ENCODE measurements at regions not wholly inside any gene's neighbourhood (a gene's known extent, or its start where the extent isn't known, plus 50 kb on each side); places are given as distances from the start of the nearest gene placed in this dataset.

DNA sequence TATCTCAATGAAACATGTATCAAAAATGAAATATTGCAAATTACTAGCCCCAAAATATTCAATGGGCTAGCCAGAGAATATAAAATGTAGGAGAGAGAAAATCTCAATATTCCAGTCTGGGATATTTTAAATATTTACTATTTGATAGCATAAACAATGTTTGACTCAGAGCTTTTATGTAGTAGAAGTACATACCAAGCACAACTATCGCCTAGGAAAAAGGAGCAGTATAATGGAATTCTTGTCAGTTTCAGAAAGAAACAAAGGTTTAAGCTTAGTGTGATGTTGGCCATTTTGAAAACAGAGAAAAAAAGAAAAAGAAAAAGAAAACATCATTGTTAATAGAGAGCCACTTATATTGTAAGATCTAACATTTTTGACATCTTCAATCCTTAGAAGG lies 1961.9 kb upstream of the CELF4 start:
- TF ChIP-seq, protein P1, sequence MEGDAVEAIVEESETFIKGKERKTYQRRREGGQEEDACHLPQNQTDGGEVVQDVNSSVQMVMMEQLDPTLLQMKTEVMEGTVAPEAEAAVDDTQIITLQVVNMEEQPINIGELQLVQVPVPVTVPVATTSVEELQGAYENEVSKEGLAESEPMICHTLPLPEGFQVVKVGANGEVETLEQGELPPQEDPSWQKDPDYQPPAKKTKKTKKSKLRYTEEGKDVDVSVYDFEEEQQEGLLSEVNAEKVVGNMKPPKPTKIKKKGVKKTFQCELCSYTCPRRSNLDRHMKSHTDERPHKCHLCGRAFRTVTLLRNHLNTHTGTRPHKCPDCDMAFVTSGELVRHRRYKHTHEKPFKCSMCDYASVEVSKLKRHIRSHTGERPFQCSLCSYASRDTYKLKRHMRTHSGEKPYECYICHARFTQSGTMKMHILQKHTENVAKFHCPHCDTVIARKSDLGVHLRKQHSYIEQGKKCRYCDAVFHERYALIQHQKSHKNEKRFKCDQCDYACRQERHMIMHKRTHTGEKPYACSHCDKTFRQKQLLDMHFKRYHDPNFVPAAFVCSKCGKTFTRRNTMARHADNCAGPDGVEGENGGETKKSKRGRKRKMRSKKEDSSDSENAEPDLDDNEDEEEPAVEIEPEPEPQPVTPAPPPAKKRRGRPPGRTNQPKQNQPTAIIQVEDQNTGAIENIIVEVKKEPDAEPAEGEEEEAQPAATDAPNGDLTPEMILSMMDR (IDR thresholded peaks at IDR 0.05; ENCODE audit: low read depth, low read length) = no peak
- TF ChIP-seq POLR2A (IDR thresholded peaks at IDR 0.05; ENCODE audit: extremely low read depth, insufficient read length) (no peak), MYC (IDR thresholded peaks at IDR 0.05; ENCODE audit: low read depth, low read length) (no peak)
- TF ChIP-seq, protein P2, sequence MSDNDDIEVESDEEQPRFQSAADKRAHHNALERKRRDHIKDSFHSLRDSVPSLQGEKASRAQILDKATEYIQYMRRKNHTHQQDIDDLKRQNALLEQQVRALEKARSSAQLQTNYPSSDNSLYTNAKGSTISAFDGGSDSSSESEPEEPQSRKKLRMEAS (IDR thresholded peaks at IDR 0.05; ENCODE audit: low read depth, low read length) = no peak
